RWPE2 (cell line): ENCODE measurements at regions not wholly inside any gene's neighbourhood (a gene's known extent, or its start where the extent isn't known, plus 50 kb on each side); places are given as distances from the start of the nearest gene placed in this dataset.

Experiments used
- ATAC-seq: fragments of 200-7000 bp; cut with Tn5 transposase; 3 replicates; pipeline ENCODE4 v1.9.1; 2021; ENCODE audit warnings: low read depth
- DNase-seq: peaks from one replicate; pipeline ENCODE4 v3.0.0-alpha.2; 2020; ENCODE audit warnings: low spot score
- H3K27ac ChIP-seq: fragments of 450-650 bp; 2 replicates; pipeline ENCODE4 v1.5.1; 2017; ENCODE audit warnings: mild to moderate bottlenecking; ENCODE audit not compliant: poor library complexity, severe bottlenecking
- H3K27me3 ChIP-seq: fragments of 250-450 bp; sonication (Bioruptor Pico); 2 replicates; pipeline ENCODE4 v1.5.1; 2021; ENCODE audit warnings: mild to moderate bottlenecking, moderate library complexity; ENCODE audit not compliant: insufficient read depth, poor library complexity, severe bottlenecking
- H3K36me3 ChIP-seq: fragments of 250-450 bp; sonication (Bioruptor Pico); 2 replicates; pipeline ENCODE4 v1.5.1; 2020; ENCODE audit warnings: low read depth, mild to moderate bottlenecking, moderate library complexity
- H3K4me1 ChIP-seq: fragments of 250-450 bp; sonication (Bioruptor Pico); 2 replicates; pipeline ENCODE4 v1.5.1; 2021; ENCODE audit warnings: mild to moderate bottlenecking, moderate library complexity; ENCODE audit not compliant: insufficient read depth, poor library complexity, severe bottlenecking
- H3K4me3 ChIP-seq: fragments of 250-450 bp; sonication (Bioruptor Pico); 2 replicates; pipeline ENCODE4 v1.5.1; 2021; ENCODE audit warnings: mild to moderate bottlenecking, moderate library complexity; ENCODE audit not compliant: severe bottlenecking
- H3K9me3 ChIP-seq: fragments of 250-450 bp; sonication (Bioruptor Pico); 2 replicates; pipeline ENCODE4 v1.5.1; 2021; ENCODE audit warnings: mild to moderate bottlenecking, moderate library complexity; ENCODE audit not compliant: severe bottlenecking
- TF ChIP-seq, protein P1 (sequence below): fragments of 450-650 bp; IDR thresholded peaks from one replicate; pipeline ENCODE4 v1.5.1; 2017; ENCODE audit warnings: mild to moderate bottlenecking, moderate library complexity; ENCODE audit not compliant: poor library complexity, severe bottlenecking

- Histone ChIP-seq H3K27ac (no peak overlapping the region), H3K27me3 (no peaks in the 10 kb centered on the region), H3K36me3 (no peaks in the 10 kb centered on the region), H3K9me3 (no peaks in the 10 kb centered on the region), H3K4me1 (no peaks in the 10 kb centered on the region), H3K4me3 (no peak overlapping the region)
- ATAC-seq (no peak), DNase-seq (no peak)
- TF ChIP-seq, protein P1, sequence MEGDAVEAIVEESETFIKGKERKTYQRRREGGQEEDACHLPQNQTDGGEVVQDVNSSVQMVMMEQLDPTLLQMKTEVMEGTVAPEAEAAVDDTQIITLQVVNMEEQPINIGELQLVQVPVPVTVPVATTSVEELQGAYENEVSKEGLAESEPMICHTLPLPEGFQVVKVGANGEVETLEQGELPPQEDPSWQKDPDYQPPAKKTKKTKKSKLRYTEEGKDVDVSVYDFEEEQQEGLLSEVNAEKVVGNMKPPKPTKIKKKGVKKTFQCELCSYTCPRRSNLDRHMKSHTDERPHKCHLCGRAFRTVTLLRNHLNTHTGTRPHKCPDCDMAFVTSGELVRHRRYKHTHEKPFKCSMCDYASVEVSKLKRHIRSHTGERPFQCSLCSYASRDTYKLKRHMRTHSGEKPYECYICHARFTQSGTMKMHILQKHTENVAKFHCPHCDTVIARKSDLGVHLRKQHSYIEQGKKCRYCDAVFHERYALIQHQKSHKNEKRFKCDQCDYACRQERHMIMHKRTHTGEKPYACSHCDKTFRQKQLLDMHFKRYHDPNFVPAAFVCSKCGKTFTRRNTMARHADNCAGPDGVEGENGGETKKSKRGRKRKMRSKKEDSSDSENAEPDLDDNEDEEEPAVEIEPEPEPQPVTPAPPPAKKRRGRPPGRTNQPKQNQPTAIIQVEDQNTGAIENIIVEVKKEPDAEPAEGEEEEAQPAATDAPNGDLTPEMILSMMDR: no peak
Measured at GRCh38 chr2:150392614-150393013, 94.9 kb downstream of the RND3 start.

GRCh38 chr2:150391779-150392178, 95.7 kb downstream of the RND3 start:
- Histone ChIP-seq H3K4me1 (no peaks in the 10 kb centered on the region), H3K27me3 (no peaks in the 10 kb centered on the region), H3K4me3 (no peak overlapping the region), H3K36me3 (no peaks in the 10 kb centered on the region), H3K9me3 (no peaks in the 10 kb centered on the region), H3K27ac (no peak overlapping the region)
- ATAC-seq: no peak
- TF ChIP-seq, protein P1: no peak
- DNase-seq: no peak

GRCh38 chr2:150389447-150389846, 98.0 kb downstream of the RND3 start:
- DNase-seq: no peak
- no peak overlapping the region for H3K27ac ChIP-seq
- no peaks in the 10 kb centered on the region for H3K4me1 ChIP-seq
- H3K27me3 ChIP-seq: no peaks in the 10 kb centered on the region
- H3K36me3 ChIP-seq: no peaks in the 10 kb centered on the region
- no peak overlapping the region for H3K4me3 ChIP-seq
- TF ChIP-seq, protein P1: no peak
- no peak for ATAC-seq
- peaks cover 6% of the 10 kb centered on the region for H3K9me3 ChIP-seq

- Histone ChIP-seq H3K4me1 (no peaks in the 10 kb centered on the region), H3K36me3 (no peaks in the 10 kb centered on the region), H3K27me3 (no peaks in the 10 kb centered on the region), H3K27ac (no peak overlapping the region), H3K4me3 (no peak overlapping the region), H3K9me3 (peaks cover 6% of the 10 kb centered on the region)
- DNase-seq (no peak), ATAC-seq (no peak)
- TF ChIP-seq, protein P1: no peak
Measured at GRCh38 chr2:150388289-150388625, 99.2 kb downstream of the RND3 start.

- no peak for ATAC-seq
- no peak overlapping the region for H3K27ac ChIP-seq
- no peak overlapping the region for H3K4me3 ChIP-seq
- H3K9me3 ChIP-seq: peaks cover 6% of the 10 kb centered on the region
- no peaks in the 10 kb centered on the region for H3K36me3 ChIP-seq
- H3K4me1 ChIP-seq: no peaks in the 10 kb centered on the region
- no peaks in the 10 kb centered on the region for H3K27me3 ChIP-seq
- DNase-seq: no peak
- TF ChIP-seq, protein P1: no peak
Measured at GRCh38 chr2:150387586-150388288, 99.7 kb downstream of the RND3 start.
